ENCODE measurements at regions not wholly inside any gene's neighbourhood (a gene's known extent, or its start where the extent isn't known, plus 50 kb on each side); places are given as distances from the start of the nearest gene placed in this dataset.

GRCh38 chr14:62118871-62119270, 356.7 kb downstream of the SNAPC1 start:
- no peaks in the 10 kb centered on the region for H3K27me3 ChIP-seq (replicated peaks; ENCODE audit: control insufficient read depth, insufficient read depth, low read length)
- Mint-ChIP-seq H3K27ac (ENCODE audit: unreplicated experiment) (no peak overlapping the region), H3K4me1 (ENCODE audit: low read depth, unreplicated experiment) (no peaks in the 10 kb centered on the region), H3K4me3 (ENCODE audit: unreplicated experiment) (no peak overlapping the region), H3K9me3 (ENCODE audit: unreplicated experiment) (no peaks in the 10 kb centered on the region), H3K36me3 (ENCODE audit: insufficient read depth, unreplicated experiment) (peaks cover 6% of the 10 kb centered on the region), H3K27me3 (ENCODE audit: insufficient read depth, unreplicated experiment) (no peaks in the 10 kb centered on the region)
- H3K9me3 ChIP-seq: no peaks in the 10 kb centered on the region
- DNase-seq: no peak
- H3K4me1 ChIP-seq: peaks cover 5% of the 10 kb centered on the region; the same call in 1 of the 2 replicates
- BruUV-seq (replicated peaks): no TSS peak
- ChIA-PET POLR2A (no interaction called here), CTCF (no interaction called here)
- TF ChIP-seq CTCF (IDR thresholded peaks at IDR 0.05; ENCODE audit: insufficient read depth in 1 of 2, low read depth in 1 of 2, low read length in 1 of 2, severe bottlenecking in 1 of 2, unreplicated experiment in 1 of 2): no peak
- no peak overlapping the region for H3K4me3 ChIP-seq (ENCODE audit: low read depth, low read length)
- intact Hi-C loops (cut with micrococcal nuclease; ENCODE audit: unreplicated experiment): no loop called here
- no peaks in the 10 kb centered on the region for H3K36me3 ChIP-seq (ENCODE audit: control insufficient read depth, insufficient read depth, low read length)

GRCh38 chr14:62123961-62124360, 361.7 kb downstream of the SNAPC1 start:
- ChIA-PET POLR2A (no interaction called here), CTCF (interaction anchor here (0.6 kb wide), 1 partner anchor 49 kb away, joined by 6 read pairs; no protein-coding TSS in a partner anchor)

GRCh38 chr14:62125793-62126192, 363.6 kb downstream of the SNAPC1 start:
- POLR2A ChIA-PET: no interaction called here
- Mint-ChIP-seq H3K27ac (ENCODE audit: unreplicated experiment) (no peak overlapping the region), H3K4me3 (ENCODE audit: unreplicated experiment) (no peak overlapping the region), H3K4me1 (ENCODE audit: low read depth, unreplicated experiment) (no peaks in the 10 kb centered on the region), H3K27me3 (ENCODE audit: insufficient read depth, unreplicated experiment) (peaks cover 3% of the 10 kb centered on the region), H3K36me3 (ENCODE audit: insufficient read depth, unreplicated experiment) (peaks cover 4% of the 10 kb centered on the region), H3K9me3 (ENCODE audit: unreplicated experiment) (no peaks in the 10 kb centered on the region)
- Histone ChIP-seq H3K27me3 (replicated peaks; ENCODE audit: control insufficient read depth, insufficient read depth, low read length) (no peaks in the 10 kb centered on the region), H3K36me3 (ENCODE audit: control insufficient read depth, insufficient read depth, low read length) (no peaks in the 10 kb centered on the region), H3K4me3 (ENCODE audit: low read depth, low read length) (no peak overlapping the region), H3K9me3 (no peaks in the 10 kb centered on the region), H3K4me1 (no peaks in the 10 kb centered on the region)
- DNase-seq: no peak
- CTCF ChIA-PET: interaction anchor here (1.0 to 1.4 kb wide), 4 partner anchors 172 to 232 kb away, joined by 4 to 11 read pairs (median 6); no protein-coding TSS in a partner anchor
- no TSS peak for BruUV-seq (replicated peaks)
- no peak for TF ChIP-seq CTCF (IDR thresholded peaks at IDR 0.05; ENCODE audit: insufficient read depth in 1 of 2, low read depth in 1 of 2, low read length in 1 of 2, severe bottlenecking in 1 of 2, unreplicated experiment in 1 of 2)
- intact Hi-C loops (cut with micrococcal nuclease; ENCODE audit: unreplicated experiment): no loop called here

More at GRCh38 chr14:62123961-62124360, 361.7 kb downstream of the SNAPC1 start:
- Mint-ChIP-seq H3K27ac (ENCODE audit: unreplicated experiment) (no peak overlapping the region), H3K4me1 (ENCODE audit: low read depth, unreplicated experiment) (no peaks in the 10 kb centered on the region), H3K9me3 (ENCODE audit: unreplicated experiment) (no peaks in the 10 kb centered on the region), H3K4me3 (ENCODE audit: unreplicated experiment) (no peak overlapping the region), H3K27me3 (ENCODE audit: insufficient read depth, unreplicated experiment) (no peaks in the 10 kb centered on the region), H3K36me3 (ENCODE audit: insufficient read depth, unreplicated experiment) (peaks cover 6% of the 10 kb centered on the region)
- intact Hi-C loops (cut with micrococcal nuclease; ENCODE audit: unreplicated experiment): no loop called here
- TF ChIP-seq CTCF (IDR thresholded peaks at IDR 0.05; ENCODE audit: insufficient read depth in 1 of 2, low read depth in 1 of 2, low read length in 1 of 2, severe bottlenecking in 1 of 2, unreplicated experiment in 1 of 2): no peak
- DNase-seq: no peak
- Histone ChIP-seq H3K9me3 (no peaks in the 10 kb centered on the region), H3K4me1 (peaks cover 1% of the 10 kb centered on the region; the same call in 1 of the 2 replicates), H3K27me3 (replicated peaks; ENCODE audit: control insufficient read depth, insufficient read depth, low read length) (no peaks in the 10 kb centered on the region), H3K36me3 (ENCODE audit: control insufficient read depth, insufficient read depth, low read length) (no peaks in the 10 kb centered on the region), H3K4me3 (ENCODE audit: low read depth, low read length) (no peak overlapping the region)
- no TSS peak for BruUV-seq (replicated peaks)
